Uterus (tissue), 2 donors: ENCODE measurements at regions not wholly inside any gene's neighbourhood (a gene's known extent, or its start where the extent isn't known, plus 50 kb on each side); places are given as distances from the start of the nearest gene placed in this dataset.

Source experiments
- CTCF ChIP-seq, 4 experiments: fragments of 200-600 bp in 2 of 4; fragments of 450-650 bp in 2 of 4; sonication (generic) in 2 of 4; IDR thresholded peaks; one replicate each; pipeline ENCODE4 v1.5.1; 2016 to 2019; ENCODE audit warnings: antibody characterized with exemption in 4 of 4, mild to moderate bottlenecking in 2 of 4, moderate library complexity in 1 of 4
- POLR2A ChIP-seq, 2 donors: fragments of 450-650 bp; IDR thresholded peaks; one replicate each; pipeline ENCODE4 v1.6.1; 2016; ENCODE audit warnings: antibody characterized with exemption in 2 of 2, mild to moderate bottlenecking in 1 of 2, moderate library complexity in 1 of 2

GRCh38 chr22:27627901-27628300, 173.7 kb downstream of the MN1 start:
- TF ChIP-seq CTCF (IDR thresholded peaks at IDR 0.05) (no peak), POLR2A (IDR thresholded peaks at IDR 0.05) (no peak)
